K562 (cell line): ENCODE measurements at regions not wholly inside any gene's neighbourhood (a gene's known extent, or its start where the extent isn't known, plus 50 kb on each side); places are given as distances from the start of the nearest gene placed in this dataset.
A peak's percentile ranks its signal among the peaks of the same experiment; 100 is the strongest.

Source experiments
- CBX3 ChIP-seq, 2 experiments: IDR thresholded peaks; 1 replicate in 1 of 2; 2 replicates in 1 of 2; pipeline ENCODE4 v1.6.1; 2012; ENCODE audit warnings: inconsistent platforms in 2 of 2, low read length in 2 of 2, borderline replicate concordance in 1 of 2, control low read depth in 1 of 2
- ESRRB ChIP-seq: fragments of 250-450 bp; sonication (Bioruptor Pico); IDR thresholded peaks from 2 replicates; pipeline ENCODE4 v1.5.0; 2020; ENCODE audit warnings: mild to moderate bottlenecking, moderate library complexity, borderline replicate concordance
- HBP1 ChIP-seq: fragments of 450-650 bp; formaldehyde crosslinking; IDR thresholded peaks from 2 replicates; pipeline ENCODE4 v1.4.0; 2022; ENCODE audit warnings: missing genetic modification characterization
- PHB2 ChIP-seq: fragments of 450-650 bp; IDR thresholded peaks from 2 replicates; pipeline ENCODE4 v1.6.1; 2017; ENCODE audit warnings: low read depth
- TRIM24 ChIP-seq, 2 experiments: fragments of 450-650 bp; IDR thresholded peaks; 2 replicates each; pipeline ENCODE4 v1.6.1; 2016
- TSC22D4 ChIP-seq: fragments of 450-650 bp; IDR thresholded peaks from 2 replicates; pipeline ENCODE4 v1.6.1; 2016; ENCODE audit warnings: missing genetic modification characterization, missing biosample characterization, control low read depth
- TSHZ1 ChIP-seq: fragments of 250-450 bp; sonication (Bioruptor Pico); IDR thresholded peaks from 2 replicates; pipeline ENCODE4 v1.4.0; 2020; ENCODE audit warnings: mild to moderate bottlenecking, moderate library complexity
- ZFX ChIP-seq: sonication (generic); formaldehyde crosslinking; IDR thresholded peaks from 2 replicates; pipeline ENCODE4 v1.8.0; 2022; ENCODE audit warnings: mild to moderate bottlenecking, missing genetic modification reagents, moderate library complexity
- TF ChIP-seq, protein P1 (sequence below): fragments of 250-450 bp; sonication (Bioruptor Pico); IDR thresholded peaks from 2 replicates; pipeline ENCODE4 v1.8.0; 2021; ENCODE audit warnings: moderate library complexity, mild to moderate bottlenecking, inconsistent platforms
- TF ChIP-seq, protein P2 (sequence below), 2 experiments: fragments of 450-650 bp; conservative IDR thresholded peaks; 2 replicates each; pipeline ENCODE4 v1.6.1; 2017; ENCODE audit warnings: mild to moderate bottlenecking in 2 of 2, moderate library complexity in 2 of 2
- TF ChIP-seq, protein P3 (sequence below): fragments of 250-450 bp; sonication (Bioruptor Pico); IDR thresholded peaks from 2 replicates; pipeline ENCODE4 v1.8.0; 2022; ENCODE audit warnings: inconsistent platforms, mild to moderate bottlenecking, moderate library complexity, borderline replicate concordance
- TF ChIP-seq, protein P4 (sequence below), 2 experiments: fragments of 450-650 bp in 1 of 2; sonication (generic) in 1 of 2; formaldehyde crosslinking; conservative IDR thresholded peaks; 2 replicates each; pipeline versions ENCODE4 v1.4.0 to v1.8.1; 2020 to 2022; ENCODE audit warnings: mild to moderate bottlenecking in 1 of 2, missing genetic modification reagents in 1 of 2

GRCh38 chr1:168466092-168466713, 77.6 kb downstream of the XCL2 start (continued):
- TF ChIP-seq, protein P1, sequence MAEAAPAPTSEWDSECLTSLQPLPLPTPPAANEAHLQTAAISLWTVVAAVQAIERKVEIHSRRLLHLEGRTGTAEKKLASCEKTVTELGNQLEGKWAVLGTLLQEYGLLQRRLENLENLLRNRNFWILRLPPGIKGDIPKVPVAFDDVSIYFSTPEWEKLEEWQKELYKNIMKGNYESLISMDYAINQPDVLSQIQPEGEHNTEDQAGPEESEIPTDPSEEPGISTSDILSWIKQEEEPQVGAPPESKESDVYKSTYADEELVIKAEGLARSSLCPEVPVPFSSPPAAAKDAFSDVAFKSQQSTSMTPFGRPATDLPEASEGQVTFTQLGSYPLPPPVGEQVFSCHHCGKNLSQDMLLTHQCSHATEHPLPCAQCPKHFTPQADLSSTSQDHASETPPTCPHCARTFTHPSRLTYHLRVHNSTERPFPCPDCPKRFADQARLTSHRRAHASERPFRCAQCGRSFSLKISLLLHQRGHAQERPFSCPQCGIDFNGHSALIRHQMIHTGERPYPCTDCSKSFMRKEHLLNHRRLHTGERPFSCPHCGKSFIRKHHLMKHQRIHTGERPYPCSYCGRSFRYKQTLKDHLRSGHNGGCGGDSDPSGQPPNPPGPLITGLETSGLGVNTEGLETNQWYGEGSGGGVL (CRISPR knock-in tag), result no peak
- TF ChIP-seq ZFX (no peak), TSHZ1 (no peak), ESRRB (no peak), PHB2 (no peak), CBX3 (IDR thresholded peaks at IDR 0.05; ENCODE audit: borderline replicate concordance in 1 of 2, low read length in 2 of 2) (peak in 1 of 2 experiments; percentile 15; a peak in 1 of 3 replicates), HBP1 (CRISPR knock-in tag) (no peak), TRIM24 (IDR thresholded peaks at IDR 0.05) (peak; percentile 48 to 60; a peak in 2 of 4 replicates), TSC22D4 (tag) (no peak)
- TF ChIP-seq, protein P2, sequence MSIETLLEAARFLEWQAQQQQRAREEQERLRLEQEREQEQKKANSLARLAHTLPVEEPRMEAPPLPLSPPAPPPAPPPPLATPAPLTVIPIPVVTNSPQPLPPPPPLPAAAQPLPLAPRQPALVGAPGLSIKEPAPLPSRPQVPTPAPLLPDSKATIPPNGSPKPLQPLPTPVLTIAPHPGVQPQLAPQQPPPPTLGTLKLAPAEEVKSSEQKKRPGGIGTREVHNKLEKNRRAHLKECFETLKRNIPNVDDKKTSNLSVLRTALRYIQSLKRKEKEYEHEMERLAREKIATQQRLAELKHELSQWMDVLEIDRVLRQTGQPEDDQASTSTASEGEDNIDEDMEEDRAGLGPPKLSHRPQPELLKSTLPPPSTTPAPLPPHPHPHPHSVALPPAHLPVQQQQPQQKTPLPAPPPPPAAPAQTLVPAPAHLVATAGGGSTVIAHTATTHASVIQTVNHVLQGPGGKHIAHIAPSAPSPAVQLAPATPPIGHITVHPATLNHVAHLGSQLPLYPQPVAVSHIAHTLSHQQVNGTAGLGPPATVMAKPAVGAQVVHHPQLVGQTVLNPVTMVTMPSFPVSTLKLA (conservative IDR thresholded peaks at IDR 0.05), result peak in 1 of 2 experiments; percentile 67; a peak in 3 of 4 replicates
- TF ChIP-seq, protein P3, sequence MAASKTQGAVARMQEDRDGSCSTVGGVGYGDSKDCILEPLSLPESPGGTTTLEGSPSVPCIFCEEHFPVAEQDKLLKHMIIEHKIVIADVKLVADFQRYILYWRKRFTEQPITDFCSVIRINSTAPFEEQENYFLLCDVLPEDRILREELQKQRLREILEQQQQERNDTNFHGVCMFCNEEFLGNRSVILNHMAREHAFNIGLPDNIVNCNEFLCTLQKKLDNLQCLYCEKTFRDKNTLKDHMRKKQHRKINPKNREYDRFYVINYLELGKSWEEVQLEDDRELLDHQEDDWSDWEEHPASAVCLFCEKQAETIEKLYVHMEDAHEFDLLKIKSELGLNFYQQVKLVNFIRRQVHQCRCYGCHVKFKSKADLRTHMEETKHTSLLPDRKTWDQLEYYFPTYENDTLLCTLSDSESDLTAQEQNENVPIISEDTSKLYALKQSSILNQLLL (CRISPR knock-in tag), result no peak
- TF ChIP-seq, protein P4, sequence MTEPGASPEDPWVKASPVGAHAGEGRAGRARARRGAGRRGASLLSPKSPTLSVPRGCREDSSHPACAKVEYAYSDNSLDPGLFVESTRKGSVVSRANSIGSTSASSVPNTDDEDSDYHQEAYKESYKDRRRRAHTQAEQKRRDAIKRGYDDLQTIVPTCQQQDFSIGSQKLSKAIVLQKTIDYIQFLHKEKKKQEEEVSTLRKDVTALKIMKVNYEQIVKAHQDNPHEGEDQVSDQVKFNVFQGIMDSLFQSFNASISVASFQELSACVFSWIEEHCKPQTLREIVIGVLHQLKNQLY (CRISPR knock-in tag; conservative IDR thresholded peaks at IDR 0.05), result no peak
